ENCODE measurements at regions not wholly inside any gene's neighbourhood (a gene's known extent, or its start where the extent isn't known, plus 50 kb on each side); places are given as distances from the start of the nearest gene placed in this dataset.
A peak's percentile ranks its signal among the peaks of the same experiment; 100 is the strongest.
"Not testable (repeated sequence)": the region's sequence is repeated elsewhere in the genome, so short reads cannot be mapped to it uniquely, and the experiment has no call there.

DNA sequence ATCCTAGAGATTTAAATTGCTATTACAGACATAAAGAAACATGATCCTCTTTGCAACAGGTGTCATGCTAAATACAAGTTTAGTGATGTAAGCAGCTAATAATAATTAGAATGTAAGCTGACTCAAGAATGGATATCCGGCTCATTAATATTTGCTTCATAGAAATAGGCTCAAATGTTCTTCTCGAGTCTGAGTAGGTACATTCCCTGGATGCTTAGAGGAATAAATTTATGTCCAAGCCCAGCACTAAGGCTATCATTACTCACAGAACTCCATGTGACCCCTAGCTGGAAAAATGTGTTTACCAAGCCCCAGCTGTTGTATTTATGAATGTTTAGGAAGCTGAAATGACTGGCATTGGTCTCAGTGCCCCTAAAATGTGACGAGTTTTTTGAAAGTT lies 87.6 kb upstream of the TSPAN7 start:
- DNase-seq (ENCODE audit: insufficient read length, low spot score) (no peak), FAIRE-seq (no peak)
- TF ChIP-seq, protein P1, sequence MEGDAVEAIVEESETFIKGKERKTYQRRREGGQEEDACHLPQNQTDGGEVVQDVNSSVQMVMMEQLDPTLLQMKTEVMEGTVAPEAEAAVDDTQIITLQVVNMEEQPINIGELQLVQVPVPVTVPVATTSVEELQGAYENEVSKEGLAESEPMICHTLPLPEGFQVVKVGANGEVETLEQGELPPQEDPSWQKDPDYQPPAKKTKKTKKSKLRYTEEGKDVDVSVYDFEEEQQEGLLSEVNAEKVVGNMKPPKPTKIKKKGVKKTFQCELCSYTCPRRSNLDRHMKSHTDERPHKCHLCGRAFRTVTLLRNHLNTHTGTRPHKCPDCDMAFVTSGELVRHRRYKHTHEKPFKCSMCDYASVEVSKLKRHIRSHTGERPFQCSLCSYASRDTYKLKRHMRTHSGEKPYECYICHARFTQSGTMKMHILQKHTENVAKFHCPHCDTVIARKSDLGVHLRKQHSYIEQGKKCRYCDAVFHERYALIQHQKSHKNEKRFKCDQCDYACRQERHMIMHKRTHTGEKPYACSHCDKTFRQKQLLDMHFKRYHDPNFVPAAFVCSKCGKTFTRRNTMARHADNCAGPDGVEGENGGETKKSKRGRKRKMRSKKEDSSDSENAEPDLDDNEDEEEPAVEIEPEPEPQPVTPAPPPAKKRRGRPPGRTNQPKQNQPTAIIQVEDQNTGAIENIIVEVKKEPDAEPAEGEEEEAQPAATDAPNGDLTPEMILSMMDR (IDR thresholded peaks at IDR 0.05; ENCODE audit: insufficient read depth, missing control alignments), result no peak

DNA sequence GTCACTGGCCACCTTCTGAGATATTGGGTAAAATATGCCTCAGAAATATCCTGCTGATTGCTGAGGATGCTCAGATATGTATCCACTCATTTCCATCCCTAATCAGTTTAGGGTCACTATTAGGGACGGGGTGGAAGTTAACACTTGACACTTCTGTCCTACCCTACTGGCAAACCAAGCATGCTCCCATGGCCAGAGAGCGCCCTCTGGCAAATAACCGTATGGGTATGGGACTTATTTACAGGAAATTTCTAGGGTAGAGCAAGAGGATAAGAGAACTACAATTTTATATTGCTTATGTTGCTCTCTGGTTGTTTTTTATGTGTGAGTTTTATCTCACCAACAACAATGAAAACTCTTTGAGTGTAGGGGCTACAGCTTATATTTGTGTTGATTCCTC lies 86.8 kb upstream of the TSPAN7 start:
- DNase-seq (ENCODE audit: insufficient read length, low spot score) (no peak), FAIRE-seq (no peak)
- TF ChIP-seq, protein P1 (IDR thresholded peaks at IDR 0.05; ENCODE audit: insufficient read depth, missing control alignments), result peak; percentile 1

- TF ChIP-seq, protein P1 (IDR thresholded peaks at IDR 0.05; ENCODE audit: insufficient read depth, missing control alignments), result no peak
- FAIRE-seq (no peak), DNase-seq (ENCODE audit: insufficient read length, low spot score) (no peak)
Observed at GRCh38 chrX:38482183-38482582, 79.2 kb upstream of the TSPAN7 start.

DNA sequence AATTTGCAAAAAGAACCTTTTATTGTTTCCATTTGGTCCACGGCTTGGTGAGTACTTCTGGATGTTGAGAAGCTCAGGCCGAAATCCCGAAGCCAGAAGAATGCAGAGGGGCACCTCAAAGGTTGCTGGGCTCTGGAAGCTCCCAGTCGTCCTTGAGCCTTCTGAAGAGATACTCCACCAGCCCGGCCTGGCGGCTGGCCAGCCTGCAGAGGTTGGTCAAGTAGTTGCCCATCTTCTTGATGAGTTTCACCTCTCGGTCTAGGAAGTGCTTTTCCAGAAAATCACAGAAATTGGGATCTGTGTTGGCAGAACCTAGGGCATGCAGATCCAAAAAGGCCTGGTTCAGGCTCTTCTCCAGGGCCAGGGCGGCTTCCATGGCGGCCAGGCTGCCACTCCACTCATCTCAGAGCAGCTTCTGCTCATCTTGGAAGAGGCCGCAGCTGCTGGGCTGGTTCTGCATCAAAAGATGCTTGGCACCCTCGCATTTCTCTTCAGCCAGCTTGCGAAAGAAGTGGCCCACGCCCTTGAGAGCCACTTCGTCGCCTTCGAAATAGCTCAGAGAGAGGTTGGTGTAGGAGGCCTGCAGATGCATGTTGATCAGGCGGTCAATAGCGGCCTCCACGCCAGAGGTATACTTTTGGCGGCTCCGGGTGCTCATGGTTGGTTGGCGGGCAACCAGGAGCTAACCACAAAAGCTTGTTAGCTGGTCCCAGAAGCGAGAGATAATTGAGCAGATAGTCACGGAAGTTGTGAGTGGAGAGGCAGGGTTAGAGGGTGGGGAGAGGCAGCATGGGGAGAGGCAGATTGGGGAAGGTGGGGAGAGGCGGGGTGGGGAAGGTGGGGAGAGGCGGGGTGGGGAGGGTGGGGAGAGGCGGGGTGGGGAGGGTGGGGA lies 76.5 kb upstream of the TSPAN7 start:
- DNase-seq (ENCODE audit: insufficient read length, low spot score) (no peak), FAIRE-seq (no peak)
- TF ChIP-seq, protein P1 (IDR thresholded peaks at IDR 0.05; ENCODE audit: insufficient read depth, missing control alignments), result no peak

- no peak for FAIRE-seq
- no peak for DNase-seq (ENCODE audit: insufficient read length, low spot score)
- TF ChIP-seq, protein P1 (IDR thresholded peaks at IDR 0.05; ENCODE audit: insufficient read depth, missing control alignments), result no peak
Observed at GRCh38 chrX:38489341-38489740, 72.0 kb upstream of the TSPAN7 start.

- DNase-seq (ENCODE audit: insufficient read length, low spot score) (no peak), FAIRE-seq (no peak)
- TF ChIP-seq, protein P1 (IDR thresholded peaks at IDR 0.05; ENCODE audit: insufficient read depth, missing control alignments), result no peak
Observed at GRCh38 chrX:38494239-38494823, 67.0 kb upstream of the TSPAN7 start.

- not testable (repeated sequence) for FAIRE-seq; DNase-seq (ENCODE audit: insufficient read length, low spot score)
Observed at GRCh38 chrX:38499658-38500057, 61.7 kb upstream of the TSPAN7 start.

All from D721Med (cell line).